Muscle layer of duodenum (tissue), 2 donors: ENCODE measurements at regions not wholly inside any gene's neighbourhood (a gene's known extent, or its start where the extent isn't known, plus 50 kb on each side); places are given as distances from the start of the nearest gene placed in this dataset.

Source experiments
- H3K27ac ChIP-seq: one replicate; pipeline ENCODE4 v1.7.0; 2013; ENCODE audit warnings: mild to moderate bottlenecking, low read length
- H3K27me3 ChIP-seq: one replicate; pipeline ENCODE4 v1.7.0; 2013; ENCODE audit warnings: low read depth, mild to moderate bottlenecking, control low read depth, low read length
- H3K36me3 ChIP-seq, 2 donors: one replicate each; pipeline ENCODE4 v1.7.0; 2013; ENCODE audit warnings: low read length in 2 of 2, control low read depth in 1 of 2, mild to moderate bottlenecking in 1 of 2; ENCODE audit not compliant: insufficient read depth in 2 of 2, control insufficient read depth in 1 of 2
- H3K4me1 ChIP-seq, 2 donors: one replicate each; pipeline ENCODE4 v1.7.0; 2013; ENCODE audit warnings: low read length in 2 of 2, mild to moderate bottlenecking in 2 of 2, control low read depth in 1 of 2, moderate library complexity in 1 of 2; ENCODE audit not compliant: insufficient read depth in 2 of 2, control insufficient read depth in 1 of 2
- H3K4me3 ChIP-seq, 2 donors: one replicate each; pipeline ENCODE4 v1.7.0; 2013; ENCODE audit warnings: low read length in 2 of 2, low read depth in 1 of 2, mild to moderate bottlenecking in 1 of 2
- H3K9me3 ChIP-seq, 2 donors: one replicate each; pipeline ENCODE4 v1.7.0; 2013; ENCODE audit warnings: low read length in 2 of 2, control low read depth in 1 of 2, mild to moderate bottlenecking in 1 of 2; ENCODE audit not compliant: control insufficient read depth in 1 of 2
- donor health status: healthy.

GRCh38 chr2:133844214-133844892 lies 276.1 kb upstream of the NCKAP5 start:
- Histone ChIP-seq H3K36me3 (no peaks in the 10 kb centered on the region), H3K27ac (no peak overlapping the region), H3K4me1 (peaks cover 0 to 3% of the 10 kb centered on the region in 2 donors), H3K9me3 (no peaks in the 10 kb centered on the region), H3K27me3 (no peaks in the 10 kb centered on the region), H3K4me3 (no peak overlapping the region)

- Histone ChIP-seq H3K36me3 (no peaks in the 10 kb centered on the region), H3K4me3 (no peak overlapping the region), H3K4me1 (peaks cover 0 to 3% of the 10 kb centered on the region in 2 donors), H3K27me3 (no peaks in the 10 kb centered on the region), H3K9me3 (no peaks in the 10 kb centered on the region), H3K27ac (no peak overlapping the region)
Observed at GRCh38 chr2:133846476-133846875, 278.2 kb upstream of the NCKAP5 start.

DNA sequence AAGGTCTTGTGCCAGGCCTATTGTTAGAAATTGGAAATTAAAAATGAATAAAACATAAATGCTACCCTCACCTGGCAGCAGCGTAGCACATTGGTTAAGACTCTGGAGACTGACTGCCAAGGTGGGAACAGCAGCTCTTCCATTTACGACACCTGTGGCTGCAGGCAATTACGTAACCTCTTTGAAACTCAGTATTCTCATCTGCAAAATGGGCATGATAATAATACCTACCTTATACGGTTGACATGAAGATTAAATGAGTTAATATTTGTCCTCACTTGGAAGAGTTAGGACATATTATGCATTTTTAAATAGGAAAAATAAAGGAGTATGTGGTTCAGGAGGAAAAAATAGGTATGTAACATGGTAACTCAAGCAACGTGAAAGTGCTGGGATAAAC lies 279.3 kb upstream of the NCKAP5 start:
- Histone ChIP-seq H3K9me3 (no peaks in the 10 kb centered on the region), H3K4me1 (peaks cover 0 to 3% of the 10 kb centered on the region in 2 donors), H3K4me3 (no peak overlapping the region), H3K36me3 (no peaks in the 10 kb centered on the region), H3K27ac (no peak overlapping the region), H3K27me3 (no peaks in the 10 kb centered on the region)

DNA sequence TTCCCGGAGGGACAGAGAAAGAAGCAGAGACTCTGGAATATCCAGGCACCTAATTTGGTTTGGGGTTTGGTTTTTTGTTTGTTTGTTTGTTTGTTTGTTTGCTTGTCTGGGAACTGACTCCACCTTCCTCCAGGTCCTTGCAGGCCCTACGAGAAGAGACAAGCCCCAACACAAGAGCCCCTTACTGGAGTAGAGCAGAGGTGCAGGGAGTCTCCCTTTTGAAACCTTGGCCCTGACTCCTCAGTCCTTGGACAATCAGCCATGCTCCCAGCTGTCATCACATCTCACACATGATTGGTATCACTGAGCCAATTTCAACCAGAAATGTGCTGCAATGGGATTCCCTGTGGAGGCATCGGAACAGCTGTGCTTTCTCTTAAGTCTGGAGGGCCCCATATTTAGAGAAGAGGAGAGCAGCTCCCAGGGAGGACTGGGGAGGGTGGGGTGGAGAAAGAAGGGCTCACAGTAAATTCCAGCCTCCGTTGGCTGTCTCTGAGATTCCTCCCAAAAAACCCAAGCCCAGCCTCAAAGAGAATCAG lies 279.9 kb upstream of the NCKAP5 start:
- Histone ChIP-seq H3K36me3 (no peaks in the 10 kb centered on the region), H3K4me3 (no peak overlapping the region), H3K27ac (no peak overlapping the region), H3K9me3 (no peaks in the 10 kb centered on the region), H3K27me3 (no peaks in the 10 kb centered on the region), H3K4me1 (no peaks in the 10 kb centered on the region)

DNA sequence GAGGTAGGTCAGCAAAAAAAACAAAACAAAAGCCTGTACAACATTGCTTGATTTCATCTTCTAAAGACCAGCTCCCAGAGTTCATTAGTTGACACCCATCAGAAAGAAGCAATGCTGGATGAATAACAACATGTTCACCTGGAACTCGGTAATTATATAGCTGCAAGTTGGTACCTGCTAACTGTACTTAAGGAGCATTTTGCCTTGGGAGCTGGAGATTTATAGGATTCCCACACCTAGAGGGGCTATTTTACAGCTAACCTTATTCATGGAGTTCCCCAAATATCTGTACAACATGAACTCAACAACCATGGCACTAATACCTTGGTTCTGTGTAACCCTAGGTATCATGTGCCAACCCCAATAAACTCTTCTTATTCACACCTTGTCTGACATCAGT lies 281.1 kb upstream of the NCKAP5 start:
- no peak overlapping the region for H3K4me3 ChIP-seq
- H3K4me1 ChIP-seq: no peaks in the 10 kb centered on the region
- H3K27ac ChIP-seq: no peak overlapping the region
- no peaks in the 10 kb centered on the region for H3K27me3 ChIP-seq
- H3K36me3 ChIP-seq: no peaks in the 10 kb centered on the region
- no peaks in the 10 kb centered on the region for H3K9me3 ChIP-seq

- Histone ChIP-seq H3K27ac (no peak overlapping the region), H3K36me3 (no peaks in the 10 kb centered on the region), H3K4me1 (no peaks in the 10 kb centered on the region), H3K9me3 (no peaks in the 10 kb centered on the region), H3K27me3 (no peaks in the 10 kb centered on the region), H3K4me3 (no peak overlapping the region)
Observed at GRCh38 chr2:133854603-133855200, 286.4 kb upstream of the NCKAP5 start.

- Histone ChIP-seq H3K36me3 (no peaks in the 10 kb centered on the region), H3K4me3 (no peak overlapping the region), H3K27ac (no peak overlapping the region), H3K4me1 (no peaks in the 10 kb centered on the region), H3K9me3 (no peaks in the 10 kb centered on the region), H3K27me3 (no peaks in the 10 kb centered on the region)
Observed at GRCh38 chr2:133855526-133855925, 287.3 kb upstream of the NCKAP5 start.

DNA sequence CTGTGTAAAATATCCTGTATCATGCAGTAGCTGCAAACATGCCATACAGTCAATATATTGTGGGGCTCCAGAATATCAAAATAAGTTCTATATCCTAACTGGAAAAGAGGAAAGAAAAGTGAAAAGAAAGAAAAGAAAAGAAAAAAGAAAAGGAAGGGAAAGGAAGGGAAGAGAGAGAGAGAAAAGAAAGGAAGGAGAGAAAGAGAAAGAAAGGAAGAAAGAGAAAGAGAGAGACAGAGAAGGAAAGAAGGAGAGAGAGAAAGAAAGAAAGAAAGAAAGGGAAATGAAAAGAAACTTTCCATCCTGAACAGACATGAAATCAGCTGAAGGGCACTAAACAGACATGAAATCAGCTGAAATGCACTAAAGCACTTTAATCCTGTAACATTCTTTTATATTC lies 288.4 kb upstream of the NCKAP5 start:
- no peaks in the 10 kb centered on the region for H3K36me3 ChIP-seq
- no peak overlapping the region for H3K4me3 ChIP-seq
- no peak overlapping the region for H3K27ac ChIP-seq
- no peaks in the 10 kb centered on the region for H3K4me1 ChIP-seq
- no peaks in the 10 kb centered on the region for H3K27me3 ChIP-seq
- H3K9me3 ChIP-seq: no peaks in the 10 kb centered on the region

GRCh38 chr2:133859578-133859977 lies 291.3 kb upstream of the NCKAP5 start:
- Histone ChIP-seq H3K4me1 (no peaks in the 10 kb centered on the region), H3K9me3 (no peaks in the 10 kb centered on the region), H3K4me3 (no peak overlapping the region), H3K27me3 (no peaks in the 10 kb centered on the region), H3K27ac (no peak overlapping the region), H3K36me3 (no peaks in the 10 kb centered on the region)

GRCh38 chr2:133862400-133862977 lies 294.2 kb upstream of the NCKAP5 start:
- Histone ChIP-seq H3K27me3 (no peaks in the 10 kb centered on the region), H3K36me3 (no peaks in the 10 kb centered on the region), H3K27ac (no peak overlapping the region), H3K9me3 (no peaks in the 10 kb centered on the region), H3K4me3 (no peak overlapping the region), H3K4me1 (no peaks in the 10 kb centered on the region)

GRCh38 chr2:133863106-133863800 lies 295.0 kb upstream of the NCKAP5 start:
- H3K4me1 ChIP-seq: no peaks in the 10 kb centered on the region
- no peaks in the 10 kb centered on the region for H3K27me3 ChIP-seq
- no peak overlapping the region for H3K4me3 ChIP-seq
- H3K27ac ChIP-seq: no peak overlapping the region
- no peaks in the 10 kb centered on the region for H3K36me3 ChIP-seq
- no peaks in the 10 kb centered on the region for H3K9me3 ChIP-seq
